Coronary artery (tissue), 2 donors: ENCODE measurements at regions not wholly inside any gene's neighbourhood (a gene's known extent, or its start where the extent isn't known, plus 50 kb on each side); places are given as distances from the start of the nearest gene placed in this dataset.
"Not testable (repeated sequence)": the region's sequence is repeated elsewhere in the genome, so short reads cannot be mapped to it uniquely, and the experiment has no call there.

Experiments used
- DNase-seq: peaks from one replicate; pipeline ENCODE4 v3.0.0-alpha.2; 2017; ENCODE audit warnings: low spot score
- H3K27ac ChIP-seq, 2 donors: fragments of 200-600 bp; sonication (generic); one replicate each; pipeline ENCODE4 v1.5.1; 2016 to 2019
- H3K4me3 ChIP-seq: fragments of 200-600 bp; sonication (generic); 2 replicates; pipeline ENCODE4 v1.5.1; 2016; ENCODE audit warnings: mild to moderate bottlenecking, moderate library complexity
- CTCF ChIP-seq: fragments of 200-600 bp; sonication (generic); IDR thresholded peaks from one replicate; pipeline ENCODE4 v1.5.1; 2019; ENCODE audit warnings: antibody characterized with exemption

- Histone ChIP-seq H3K27ac (no peak overlapping the region), H3K4me3 (no peak overlapping the region)
- no peak for DNase-seq
- TF ChIP-seq CTCF, result no peak
Observed at GRCh38 chr14:105635560-105635959, 109.2 kb downstream of the TMEM121 start.

GRCh38 chr14:105636021-105636420, 109.6 kb downstream of the TMEM121 start:
- DNase-seq, H3K27ac ChIP-seq, H3K4me3 ChIP-seq: not testable (repeated sequence)

- TF ChIP-seq CTCF, result no peak
- no peak overlapping the region for H3K27ac ChIP-seq
- no peak overlapping the region for H3K4me3 ChIP-seq
- DNase-seq, result no peak
Observed at GRCh38 chr14:105636935-105637334, 110.6 kb downstream of the TMEM121 start.

- not testable (repeated sequence) for DNase-seq, H3K4me3 ChIP-seq, H3K27ac ChIP-seq
Observed at GRCh38 chr14:105637345-105637744, 111.0 kb downstream of the TMEM121 start.

- DNase-seq, H3K4me3 ChIP-seq, H3K27ac ChIP-seq: not testable (repeated sequence)
Observed at GRCh38 chr14:105639969-105640931, 113.9 kb downstream of the TMEM121 start.

- no peak for TF ChIP-seq CTCF
- Histone ChIP-seq H3K4me3 (no peak overlapping the region), H3K27ac (no peak overlapping the region)
- DNase-seq, result no peak
Observed at GRCh38 chr14:105641075-105641937, 114.9 kb downstream of the TMEM121 start.

GRCh38 chr14:105641951-105642350, 115.6 kb downstream of the TMEM121 start:
- H3K27ac ChIP-seq, H3K4me3 ChIP-seq, DNase-seq: not testable (repeated sequence)

GRCh38 chr14:105642486-105642885, 116.1 kb downstream of the TMEM121 start:
- DNase-seq, H3K27ac ChIP-seq, H3K4me3 ChIP-seq: not testable (repeated sequence)

GRCh38 chr14:105643406-105644052, 117.1 kb downstream of the TMEM121 start:
- H3K4me3 ChIP-seq, DNase-seq, H3K27ac ChIP-seq: not testable (repeated sequence)

- H3K27ac ChIP-seq, DNase-seq, H3K4me3 ChIP-seq: not testable (repeated sequence)
Observed at GRCh38 chr14:105644053-105644435, 117.7 kb downstream of the TMEM121 start.

GRCh38 chr14:105644457-105644856, 118.1 kb downstream of the TMEM121 start:
- not testable (repeated sequence) for H3K4me3 ChIP-seq, H3K27ac ChIP-seq, DNase-seq

- not testable (repeated sequence) for H3K27ac ChIP-seq, H3K4me3 ChIP-seq, DNase-seq
Observed at GRCh38 chr14:105644891-105645290, 118.5 kb downstream of the TMEM121 start.

- not testable (repeated sequence) for H3K4me3 ChIP-seq, H3K27ac ChIP-seq, DNase-seq
Observed at GRCh38 chr14:105645389-105645788, 119.0 kb downstream of the TMEM121 start.
